ENCODE measurements at regions not wholly inside any gene's neighbourhood (a gene's known extent, or its start where the extent isn't known, plus 50 kb on each side); places are given as distances from the start of the nearest gene placed in this dataset.

- TF ChIP-seq ZNF610 (tag by site-specific recombination; IDR thresholded peaks at IDR 0.05; ENCODE audit: borderline replicate concordance) (no peak), HOXC10 (CRISPR knock-in tag; IDR thresholded peaks at IDR 0.05) (no peak)
Measured at GRCh38 chr5:20601678-20602100, 613.7 kb upstream of the CDH18 start (continued).

GRCh38 chr5:20590356-20590755, 602.4 kb upstream of the CDH18 start:
- no peaks in the 10 kb centered on the region for H3K36me3 ChIP-seq (ENCODE audit: control insufficient read depth in 2 of 2, insufficient read depth in 1 of 2, low read length in 2 of 2)
- CTCF ChIA-PET, result no interaction called here
- H3K9me3 ChIP-seq (ENCODE audit: control insufficient read depth, insufficient read depth, low read depth, low read length), result no peaks in the 10 kb centered on the region
- H3K4me1 ChIP-seq (ENCODE audit: control insufficient read depth, insufficient read depth, low read length), result no peaks in the 10 kb centered on the region
- no peak overlapping the region for H3K4me3 ChIP-seq (ENCODE audit: low read depth, low read length)
- POLR2A ChIA-PET, result no interaction called here
- H3K27ac ChIP-seq (ENCODE audit: extremely low read depth, low read depth, low read length), result no peak overlapping the region
- TF ChIP-seq ZNF157 (tag by site-specific recombination; IDR thresholded peaks at IDR 0.05), result no peak
- no peak for TF ChIP-seq ZNF510 (tag by site-specific recombination; IDR thresholded peaks at IDR 0.05; ENCODE audit: insufficient replicate concordance)
- no peak for TF ChIP-seq ZNF398 (tag by site-specific recombination; IDR thresholded peaks at IDR 0.05)
- TF ChIP-seq ZNF623 (tag by site-specific recombination; IDR thresholded peaks at IDR 0.05), result no peak
- TF ChIP-seq ZNF600 (tag by site-specific recombination; IDR thresholded peaks at IDR 0.05), result no peak
- no peak for TF ChIP-seq GLIS2 (tag by site-specific recombination; IDR thresholded peaks at IDR 0.05)
- TF ChIP-seq ZNF292 (tag by site-specific recombination; IDR thresholded peaks at IDR 0.05; ENCODE audit: borderline replicate concordance, low read depth), result no peak
- no peak for TF ChIP-seq MEIS1 (CRISPR knock-in tag; IDR thresholded peaks at IDR 0.05; ENCODE audit: borderline replicate concordance)
- TF ChIP-seq ZEB2 (tag by site-specific recombination; IDR thresholded peaks at IDR 0.05), result no peak

- Histone ChIP-seq H3K27ac (ENCODE audit: extremely low read depth, low read depth, low read length) (no peak overlapping the region), H3K4me1 (ENCODE audit: control insufficient read depth, insufficient read depth, low read length) (no peaks in the 10 kb centered on the region), H3K9me3 (ENCODE audit: control insufficient read depth, insufficient read depth, low read depth, low read length) (no peaks in the 10 kb centered on the region), H3K36me3 (ENCODE audit: control insufficient read depth in 2 of 2, insufficient read depth in 1 of 2, low read length in 2 of 2) (no peaks in the 10 kb centered on the region), H3K4me3 (ENCODE audit: low read depth, low read length) (no peak overlapping the region)
- POLR2A ChIA-PET, result no interaction called here
- CTCF ChIA-PET, result no interaction called here
- TF ChIP-seq ZNF341 (tag by site-specific recombination; IDR thresholded peaks at IDR 0.05; ENCODE audit: low read depth) (no peak), INSM2 (tag by site-specific recombination; IDR thresholded peaks at IDR 0.05) (no peak), ZSCAN23 (tag by site-specific recombination; IDR thresholded peaks at IDR 0.05) (no peak), ZNF302 (tag by site-specific recombination; IDR thresholded peaks at IDR 0.05; ENCODE audit: low read depth) (no peak), ZNF16 (tag by site-specific recombination; IDR thresholded peaks at IDR 0.05; ENCODE audit: low read depth) (no peak), ZNF214 (tag by site-specific recombination; IDR thresholded peaks at IDR 0.05; ENCODE audit: borderline replicate concordance) (no peak), ZNF585B (tag by site-specific recombination; IDR thresholded peaks at IDR 0.05) (no peak), ZNF26 (tag by site-specific recombination; IDR thresholded peaks at IDR 0.05) (no peak), ZNF121 (tag by site-specific recombination; IDR thresholded peaks at IDR 0.05) (no peak), PRDM4 (tag by site-specific recombination; IDR thresholded peaks at IDR 0.05) (no peak), PRDM10 (tag by site-specific recombination; IDR thresholded peaks at IDR 0.05) (no peak), ZNF423 (tag by site-specific recombination; IDR thresholded peaks at IDR 0.05) (no peak)
Measured at GRCh38 chr5:20575571-20575970, 587.6 kb upstream of the CDH18 start.
